GM20000 (cell line): ENCODE measurements at regions not wholly inside any gene's neighbourhood (a gene's known extent, or its start where the extent isn't known, plus 50 kb on each side); places are given as distances from the start of the nearest gene placed in this dataset.

Experiments
- DNase-seq: peaks from one replicate; pipeline ENCODE4 v3.0.0; 2012; ENCODE audit warnings: low spot score
- TF ChIP-seq, protein P1 (sequence below): IDR thresholded peaks from 2 replicates; pipeline ENCODE4 v1.5.1; 2012; ENCODE audit warnings: mild to moderate bottlenecking, control low read depth; ENCODE audit errors: extremely low read depth, missing control alignments

DNA sequence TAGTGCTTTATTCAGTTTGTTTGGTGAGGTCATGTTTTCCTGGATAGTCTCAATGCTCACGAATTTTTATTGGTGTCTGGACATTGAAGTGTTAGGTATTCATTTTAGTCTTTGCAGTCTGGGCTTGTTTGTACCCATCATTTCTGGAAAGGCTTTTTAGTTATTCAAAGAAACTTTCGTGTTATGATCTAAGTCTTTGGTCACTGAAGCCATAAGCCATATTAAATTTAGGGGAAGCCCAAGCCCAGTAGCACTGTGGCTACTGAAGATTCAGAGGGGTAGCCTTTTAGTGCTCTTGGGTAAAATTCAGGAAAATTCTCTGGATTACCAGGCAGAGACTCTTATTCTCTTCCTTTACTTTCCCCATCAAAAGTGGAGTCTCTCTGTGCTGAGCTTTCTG is 56.2 kb upstream of the PEX5L start:
- DNase-seq, result no peak
- TF ChIP-seq, protein P1, sequence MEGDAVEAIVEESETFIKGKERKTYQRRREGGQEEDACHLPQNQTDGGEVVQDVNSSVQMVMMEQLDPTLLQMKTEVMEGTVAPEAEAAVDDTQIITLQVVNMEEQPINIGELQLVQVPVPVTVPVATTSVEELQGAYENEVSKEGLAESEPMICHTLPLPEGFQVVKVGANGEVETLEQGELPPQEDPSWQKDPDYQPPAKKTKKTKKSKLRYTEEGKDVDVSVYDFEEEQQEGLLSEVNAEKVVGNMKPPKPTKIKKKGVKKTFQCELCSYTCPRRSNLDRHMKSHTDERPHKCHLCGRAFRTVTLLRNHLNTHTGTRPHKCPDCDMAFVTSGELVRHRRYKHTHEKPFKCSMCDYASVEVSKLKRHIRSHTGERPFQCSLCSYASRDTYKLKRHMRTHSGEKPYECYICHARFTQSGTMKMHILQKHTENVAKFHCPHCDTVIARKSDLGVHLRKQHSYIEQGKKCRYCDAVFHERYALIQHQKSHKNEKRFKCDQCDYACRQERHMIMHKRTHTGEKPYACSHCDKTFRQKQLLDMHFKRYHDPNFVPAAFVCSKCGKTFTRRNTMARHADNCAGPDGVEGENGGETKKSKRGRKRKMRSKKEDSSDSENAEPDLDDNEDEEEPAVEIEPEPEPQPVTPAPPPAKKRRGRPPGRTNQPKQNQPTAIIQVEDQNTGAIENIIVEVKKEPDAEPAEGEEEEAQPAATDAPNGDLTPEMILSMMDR, result no peak

GRCh38 chr3:180093535-180093934 is 56.8 kb upstream of the PEX5L start:
- TF ChIP-seq, protein P1, result no peak
- DNase-seq, result no peak

DNA sequence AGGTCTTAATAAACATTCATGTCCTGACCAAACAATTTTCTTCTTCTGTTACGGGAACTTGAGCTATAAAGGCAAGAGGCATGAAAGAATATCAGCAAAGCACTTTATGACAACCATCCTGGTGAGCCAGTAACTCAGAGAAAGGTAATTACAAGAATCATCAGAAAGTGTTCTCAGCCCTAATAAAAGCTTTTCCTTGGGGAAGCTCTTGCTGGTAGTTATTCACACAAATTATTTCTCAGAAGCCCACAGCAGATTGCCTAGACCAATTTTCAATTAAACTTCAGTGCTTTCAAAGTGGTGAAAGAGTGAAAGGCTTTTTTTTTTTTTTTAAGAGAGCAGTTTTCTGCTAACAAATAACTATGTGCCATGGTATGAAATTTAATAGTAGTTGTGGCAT is 60.9 kb upstream of the PEX5L start:
- no peak for DNase-seq
- TF ChIP-seq, protein P1, result no peak

DNA sequence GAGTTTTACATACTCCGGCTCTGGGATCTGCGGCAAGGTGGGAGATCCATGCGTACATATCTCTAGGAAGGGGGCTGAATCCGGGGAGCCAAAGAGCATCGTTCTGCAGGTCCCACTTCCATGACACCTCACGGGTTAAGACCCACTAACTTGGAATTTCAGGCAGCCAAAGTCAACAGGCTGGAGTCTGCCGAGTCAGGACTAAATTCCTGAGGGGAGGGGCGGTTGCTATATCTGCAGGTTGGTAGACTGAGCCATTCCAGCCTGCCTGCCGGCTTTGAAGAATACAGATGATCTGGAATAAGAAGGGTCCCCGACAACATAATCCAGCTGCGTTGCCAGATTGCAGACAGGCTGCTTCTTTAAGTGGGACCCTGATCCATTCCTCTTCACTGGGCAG is 65.4 kb upstream of the PEX5L start:
- DNase-seq, result no peak
- TF ChIP-seq, protein P1, result no peak

DNA sequence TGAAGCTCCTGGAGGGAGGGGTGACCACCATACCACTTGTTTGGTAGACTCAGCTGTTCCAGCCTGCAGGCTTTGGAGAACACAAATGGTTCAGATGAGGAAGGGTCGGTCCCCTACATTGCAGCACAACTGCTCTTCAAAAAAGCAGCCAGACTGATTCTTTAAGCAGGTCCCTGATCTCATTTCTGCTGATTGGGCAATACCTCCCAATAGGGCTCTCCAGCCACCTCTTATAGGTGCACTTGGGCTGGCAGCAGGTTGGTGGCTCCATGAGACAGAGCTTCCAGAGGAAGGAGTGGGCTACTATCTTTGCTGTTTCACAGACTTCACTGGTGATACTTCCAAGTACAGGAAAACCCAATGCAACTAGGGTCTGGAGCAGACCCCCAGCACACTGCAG is 65.9 kb upstream of the PEX5L start:
- no peak for DNase-seq
- TF ChIP-seq, protein P1, result no peak

DNA sequence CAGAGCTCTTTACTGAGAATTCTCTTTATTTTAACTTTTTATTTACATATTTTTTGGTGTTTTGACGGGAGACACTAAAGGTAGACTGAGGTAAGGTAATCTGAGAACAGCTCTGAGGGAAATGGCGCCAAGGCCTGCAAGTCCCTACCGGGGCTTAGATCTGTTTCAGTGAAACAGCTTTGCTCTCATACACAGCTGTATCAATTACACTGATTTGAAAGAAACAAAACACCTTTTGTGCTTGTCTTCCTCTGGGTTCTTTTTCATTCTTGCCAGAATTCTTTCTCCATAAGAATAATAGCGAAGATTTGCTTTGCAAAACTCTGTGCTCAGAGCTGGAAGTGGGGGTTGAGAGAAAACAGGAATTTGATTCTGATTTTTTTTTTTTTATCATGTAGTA is 79.5 kb upstream of the PEX5L start:
- TF ChIP-seq, protein P1, result no peak
- DNase-seq, result no peak

- TF ChIP-seq, protein P1, result no peak
- no peak for DNase-seq
These were observed 79.9 kb upstream of the PEX5L start for GRCh38 chr3:180116658-180117057.
